ENCODE measurements at regions not wholly inside any gene's neighbourhood (a gene's known extent, or its start where the extent isn't known, plus 50 kb on each side); places are given as distances from the start of the nearest gene placed in this dataset.

GRCh38 chr6:142621822-142622221, 320.0 kb downstream of the ADGRG6 start:
- no peak for TF ChIP-seq POLR2AphosphoS5 (IDR thresholded peaks at IDR 0.05; ENCODE audit: insufficient read depth in 1 of 2, low read depth in 1 of 2)
- TF ChIP-seq, protein P1, sequence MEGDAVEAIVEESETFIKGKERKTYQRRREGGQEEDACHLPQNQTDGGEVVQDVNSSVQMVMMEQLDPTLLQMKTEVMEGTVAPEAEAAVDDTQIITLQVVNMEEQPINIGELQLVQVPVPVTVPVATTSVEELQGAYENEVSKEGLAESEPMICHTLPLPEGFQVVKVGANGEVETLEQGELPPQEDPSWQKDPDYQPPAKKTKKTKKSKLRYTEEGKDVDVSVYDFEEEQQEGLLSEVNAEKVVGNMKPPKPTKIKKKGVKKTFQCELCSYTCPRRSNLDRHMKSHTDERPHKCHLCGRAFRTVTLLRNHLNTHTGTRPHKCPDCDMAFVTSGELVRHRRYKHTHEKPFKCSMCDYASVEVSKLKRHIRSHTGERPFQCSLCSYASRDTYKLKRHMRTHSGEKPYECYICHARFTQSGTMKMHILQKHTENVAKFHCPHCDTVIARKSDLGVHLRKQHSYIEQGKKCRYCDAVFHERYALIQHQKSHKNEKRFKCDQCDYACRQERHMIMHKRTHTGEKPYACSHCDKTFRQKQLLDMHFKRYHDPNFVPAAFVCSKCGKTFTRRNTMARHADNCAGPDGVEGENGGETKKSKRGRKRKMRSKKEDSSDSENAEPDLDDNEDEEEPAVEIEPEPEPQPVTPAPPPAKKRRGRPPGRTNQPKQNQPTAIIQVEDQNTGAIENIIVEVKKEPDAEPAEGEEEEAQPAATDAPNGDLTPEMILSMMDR (IDR thresholded peaks at IDR 0.05): no peak
- no peak for TF ChIP-seq POLR2A (IDR thresholded peaks at IDR 0.05)
